BJ (cell line): ENCODE measurements at regions not wholly inside any gene's neighbourhood (a gene's known extent, or its start where the extent isn't known, plus 50 kb on each side); places are given as distances from the start of the nearest gene placed in this dataset.

Experiments used
- CTCF ChIA-PET: fragments of 350-600 bp; formaldehyde crosslinking; extraction: SDS; loops from one replicate; lab custom pipeline; 2021; ENCODE audit warnings: antibody characterized with exemption, inconsistent platforms; lab: Yijun Ruan, JAX
- POLR2A ChIA-PET: fragments of 300-600 bp; sonication (Branson Sonifier 250); formaldehyde crosslinking; extraction: SDS; loops from one replicate; lab custom pipeline; 2021; ENCODE audit warnings: antibody characterized with exemption; lab: Charles Lee
- DNase-seq: peaks from one replicate; pipeline ENCODE4 v3.0.0-alpha.2; 2011; ENCODE audit warnings: low read depth
- H3K27me3 ChIP-seq: 2 replicates; pipeline ENCODE4 v1.6.0; 2011; ENCODE audit warnings: low read length; ENCODE audit not compliant: control insufficient read depth, insufficient read depth
- H3K36me3 ChIP-seq: 2 replicates; pipeline ENCODE4 v1.5.1; 2011; ENCODE audit warnings: low read length; ENCODE audit not compliant: control insufficient read depth, insufficient read depth
- H3K4me3 ChIP-seq: 2 replicates; pipeline ENCODE4 v1.5.1; 2011; ENCODE audit warnings: low read depth, mild to moderate bottlenecking, control low read depth, low read length
- CTCF ChIP-seq: IDR thresholded peaks from 2 replicates; pipeline ENCODE4 v1.5.1; 2011; ENCODE audit warnings: low read depth, mild to moderate bottlenecking, control low read depth, inconsistent platforms, low read length, moderate library complexity; ENCODE audit not compliant: insufficient read depth

- no peaks in the 10 kb centered on the region for H3K27me3 ChIP-seq
- ChIA-PET POLR2A (no interaction called here), CTCF (no interaction called here)
- no peak for TF ChIP-seq CTCF
- no peak for DNase-seq
- H3K36me3 ChIP-seq, result no peaks in the 10 kb centered on the region
- no peak overlapping the region for H3K4me3 ChIP-seq
Measured at GRCh38 chrX:124502166-124502565, 155.8 kb downstream of the SH2D1A start.

- ChIA-PET CTCF (no interaction called here), POLR2A (no interaction called here)
- Histone ChIP-seq H3K27me3 (no peaks in the 10 kb centered on the region), H3K4me3 (no peak overlapping the region), H3K36me3 (no peaks in the 10 kb centered on the region)
- TF ChIP-seq CTCF, result no peak
- no peak for DNase-seq
Measured at GRCh38 chrX:124502599-124502998, 156.2 kb downstream of the SH2D1A start.

- DNase-seq, result no peak
- ChIA-PET POLR2A (no interaction called here), CTCF (no interaction called here)
- TF ChIP-seq CTCF, result no peak
- no peaks in the 10 kb centered on the region for H3K27me3 ChIP-seq
- H3K4me3 ChIP-seq, result no peak overlapping the region
- H3K36me3 ChIP-seq, result no peaks in the 10 kb centered on the region
Measured at GRCh38 chrX:124504111-124504983, 158.0 kb downstream of the SH2D1A start.

GRCh38 chrX:124506066-124506465, 159.7 kb downstream of the SH2D1A start:
- Histone ChIP-seq H3K36me3 (no peaks in the 10 kb centered on the region), H3K27me3 (no peaks in the 10 kb centered on the region), H3K4me3 (no peak overlapping the region)
- ChIA-PET POLR2A (no interaction called here), CTCF (no interaction called here)
- DNase-seq, result no peak
- TF ChIP-seq CTCF, result no peak

GRCh38 chrX:124507246-124507645, 160.9 kb downstream of the SH2D1A start:
- no peaks in the 10 kb centered on the region for H3K27me3 ChIP-seq
- ChIA-PET POLR2A (no interaction called here), CTCF (no interaction called here)
- DNase-seq, result no peak
- H3K4me3 ChIP-seq, result no peak overlapping the region
- H3K36me3 ChIP-seq, result no peaks in the 10 kb centered on the region
- TF ChIP-seq CTCF, result no peak
